ENCODE measurements at regions not wholly inside any gene's neighbourhood (a gene's known extent, or its start where the extent isn't known, plus 50 kb on each side); places are given as distances from the start of the nearest gene placed in this dataset.

GRCh38 chr16:5911241-5911640, 813.6 kb upstream of the EEF2KMT start:
- no peak for TF ChIP-seq POLR2AphosphoS5 (IDR thresholded peaks at IDR 0.05)
- no peak for TF ChIP-seq CTCF (IDR thresholded peaks at IDR 0.05)
- no peak for TF ChIP-seq POLR2A (IDR thresholded peaks at IDR 0.05)
